Brain microvascular endothelial cell (primary cell): ENCODE measurements at regions not wholly inside any gene's neighbourhood (a gene's known extent, or its start where the extent isn't known, plus 50 kb on each side); places are given as distances from the start of the nearest gene placed in this dataset.

Experiments
- DNase-seq: peaks from one replicate; pipeline ENCODE4 v3.0.0-alpha.2; 2020
- H3K27ac ChIP-seq: fragments of 250-450 bp; sonication (Bioruptor Pico); 2 replicates; pipeline ENCODE4 v1.5.1; 2020; ENCODE audit warnings: mild to moderate bottlenecking, moderate library complexity
- H3K27me3 ChIP-seq: fragments of 250-450 bp; sonication (Bioruptor Pico); replicated peaks from 2 replicates; pipeline ENCODE4 v1.5.1; 2020; ENCODE audit warnings: mild to moderate bottlenecking
- H3K36me3 ChIP-seq: fragments of 250-450 bp; sonication (Bioruptor Pico); replicated peaks from 2 replicates; pipeline ENCODE4 v1.5.1; 2020; ENCODE audit warnings: mild to moderate bottlenecking
- H3K4me3 ChIP-seq: 2 replicates; pipeline ENCODE4 v1.5.1; 2011; ENCODE audit warnings: low read depth, mild to moderate bottlenecking, control low read depth, low read length, moderate library complexity
- CTCF ChIP-seq: IDR thresholded peaks from 2 replicates; pipeline ENCODE4 v1.5.1; 2011; ENCODE audit warnings: low read depth, mild to moderate bottlenecking, moderate library complexity, low read length, control low read depth, inconsistent platforms; ENCODE audit errors: missing control alignments
- in situ Hi-C: cut with HindIII; loops from 2 replicates; pipeline ENCODE4 v1.10.0; 2017; ENCODE audit warnings: low sequenced_read_pairs, low pct_ligation_motif_present

GRCh38 chr6:105941621-105942412 is 144.3 kb upstream of the PRDM1 start:
- H3K4me3 ChIP-seq: no peak overlapping the region
- no peaks in the 10 kb centered on the region for H3K36me3 ChIP-seq
- H3K27ac ChIP-seq: no peak overlapping the region
- no peak for TF ChIP-seq CTCF
- DNase-seq: no peak
- no peaks in the 10 kb centered on the region for H3K27me3 ChIP-seq
- in situ Hi-C loops: no loop called here

- in situ Hi-C loops: no loop called here
- H3K4me3 ChIP-seq: no peak overlapping the region
These were observed 145.1 kb upstream of the PRDM1 start for GRCh38 chr6:105940990-105941389.

GRCh38 chr6:105936972-105937371 is 149.2 kb upstream of the PRDM1 start:
- H3K4me3 ChIP-seq: no peak overlapping the region
- H3K27ac ChIP-seq: no peak overlapping the region
- in situ Hi-C loops: no loop called here
- H3K27me3 ChIP-seq: no peaks in the 10 kb centered on the region
- H3K36me3 ChIP-seq: no peaks in the 10 kb centered on the region
- DNase-seq: no peak
- TF ChIP-seq CTCF: no peak

More at GRCh38 chr6:105940990-105941389, 145.1 kb upstream of the PRDM1 start:
- TF ChIP-seq CTCF: no peak
- H3K27me3 ChIP-seq: no peaks in the 10 kb centered on the region
- no peaks in the 10 kb centered on the region for H3K36me3 ChIP-seq
- DNase-seq: no peak
- no peak overlapping the region for H3K27ac ChIP-seq

GRCh38 chr6:105935416-105935815 is 150.7 kb upstream of the PRDM1 start:
- no peaks in the 10 kb centered on the region for H3K27me3 ChIP-seq
- no peak overlapping the region for H3K27ac ChIP-seq
- no peak overlapping the region for H3K4me3 ChIP-seq
- DNase-seq: no peak
- in situ Hi-C loops: no loop called here
- H3K36me3 ChIP-seq: no peaks in the 10 kb centered on the region
- TF ChIP-seq CTCF: no peak

GRCh38 chr6:105934708-105935107 is 151.4 kb upstream of the PRDM1 start:
- DNase-seq: no peak
- no peak for TF ChIP-seq CTCF
- in situ Hi-C loops: no loop called here
- Histone ChIP-seq H3K36me3 (no peaks in the 10 kb centered on the region), H3K27me3 (no peaks in the 10 kb centered on the region), H3K27ac (no peak overlapping the region), H3K4me3 (no peak overlapping the region)

GRCh38 chr6:105932440-105932839 is 153.7 kb upstream of the PRDM1 start:
- no peaks in the 10 kb centered on the region for H3K36me3 ChIP-seq
- H3K27me3 ChIP-seq: no peaks in the 10 kb centered on the region
- H3K27ac ChIP-seq: no peak overlapping the region
- in situ Hi-C loops: no loop called here
- no peak for TF ChIP-seq CTCF
- H3K4me3 ChIP-seq: no peak overlapping the region
- DNase-seq: no peak
